ENCODE measurements at regions not wholly inside any gene's neighbourhood (a gene's known extent, or its start where the extent isn't known, plus 50 kb on each side); places are given as distances from the start of the nearest gene placed in this dataset.

- TF ChIP-seq CTCF (IDR thresholded peaks at IDR 0.05) (no peak), POLR2A (IDR thresholded peaks at IDR 0.05) (no peak)
Observed at GRCh38 chr18:41457765-41458326, 497.2 kb upstream of the PIK3C3 start.
